Breast epithelium (tissue), 3 donors: ENCODE measurements at regions not wholly inside any gene's neighbourhood (a gene's known extent, or its start where the extent isn't known, plus 50 kb on each side); places are given as distances from the start of the nearest gene placed in this dataset.

Experiments used
- POLR2A ChIP-seq: fragments of 450-650 bp; IDR thresholded peaks from one replicate; pipeline ENCODE4 v1.6.1; 2016; ENCODE audit warnings: antibody characterized with exemption, mild to moderate bottlenecking, moderate library complexity
- POLR2AphosphoS5 ChIP-seq, 3 donors: sonication (generic); formaldehyde crosslinking; IDR thresholded peaks; one replicate each; pipeline ENCODE4 v1.6.1; 2017; ENCODE audit warnings: antibody characterized with exemption in 3 of 3
- TF ChIP-seq, protein P1 (sequence below), 3 donors: fragments of 450-650 bp; IDR thresholded peaks; one replicate each; pipeline ENCODE4 v1.5.1; 2016 to 2017; ENCODE audit warnings: antibody characterized with exemption in 3 of 3, mild to moderate bottlenecking in 3 of 3, moderate library complexity in 3 of 3

DNA sequence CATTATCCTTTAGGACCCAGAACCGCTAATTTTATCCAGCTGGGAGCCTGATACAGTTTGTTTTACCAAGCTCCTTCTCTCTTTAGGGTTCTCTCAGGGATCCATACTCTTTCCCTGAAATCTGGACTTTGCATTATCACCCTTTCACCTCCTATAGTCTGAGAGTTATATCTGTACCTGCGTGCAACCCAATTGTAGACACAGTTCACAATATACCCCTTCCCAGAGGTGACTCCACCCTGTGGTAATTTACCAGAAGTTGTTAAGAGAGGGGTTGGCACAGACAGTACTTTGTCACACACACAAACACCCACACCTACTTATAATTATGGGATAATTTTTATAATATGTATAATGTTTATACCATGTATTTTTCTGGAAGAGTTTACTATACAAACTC lies 275.8 kb upstream of the NR3C2 start:
- TF ChIP-seq, protein P1, sequence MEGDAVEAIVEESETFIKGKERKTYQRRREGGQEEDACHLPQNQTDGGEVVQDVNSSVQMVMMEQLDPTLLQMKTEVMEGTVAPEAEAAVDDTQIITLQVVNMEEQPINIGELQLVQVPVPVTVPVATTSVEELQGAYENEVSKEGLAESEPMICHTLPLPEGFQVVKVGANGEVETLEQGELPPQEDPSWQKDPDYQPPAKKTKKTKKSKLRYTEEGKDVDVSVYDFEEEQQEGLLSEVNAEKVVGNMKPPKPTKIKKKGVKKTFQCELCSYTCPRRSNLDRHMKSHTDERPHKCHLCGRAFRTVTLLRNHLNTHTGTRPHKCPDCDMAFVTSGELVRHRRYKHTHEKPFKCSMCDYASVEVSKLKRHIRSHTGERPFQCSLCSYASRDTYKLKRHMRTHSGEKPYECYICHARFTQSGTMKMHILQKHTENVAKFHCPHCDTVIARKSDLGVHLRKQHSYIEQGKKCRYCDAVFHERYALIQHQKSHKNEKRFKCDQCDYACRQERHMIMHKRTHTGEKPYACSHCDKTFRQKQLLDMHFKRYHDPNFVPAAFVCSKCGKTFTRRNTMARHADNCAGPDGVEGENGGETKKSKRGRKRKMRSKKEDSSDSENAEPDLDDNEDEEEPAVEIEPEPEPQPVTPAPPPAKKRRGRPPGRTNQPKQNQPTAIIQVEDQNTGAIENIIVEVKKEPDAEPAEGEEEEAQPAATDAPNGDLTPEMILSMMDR (IDR thresholded peaks at IDR 0.05) = no peak
- no peak for TF ChIP-seq POLR2AphosphoS5 (IDR thresholded peaks at IDR 0.05)
- no peak for TF ChIP-seq POLR2A
